ENCODE measurements at regions not wholly inside any gene's neighbourhood (a gene's known extent, or its start where the extent isn't known, plus 50 kb on each side); places are given as distances from the start of the nearest gene placed in this dataset.
"Not testable (repeated sequence)": the region's sequence is repeated elsewhere in the genome, so short reads cannot be mapped to it uniquely, and the experiment has no call there.

DNA sequence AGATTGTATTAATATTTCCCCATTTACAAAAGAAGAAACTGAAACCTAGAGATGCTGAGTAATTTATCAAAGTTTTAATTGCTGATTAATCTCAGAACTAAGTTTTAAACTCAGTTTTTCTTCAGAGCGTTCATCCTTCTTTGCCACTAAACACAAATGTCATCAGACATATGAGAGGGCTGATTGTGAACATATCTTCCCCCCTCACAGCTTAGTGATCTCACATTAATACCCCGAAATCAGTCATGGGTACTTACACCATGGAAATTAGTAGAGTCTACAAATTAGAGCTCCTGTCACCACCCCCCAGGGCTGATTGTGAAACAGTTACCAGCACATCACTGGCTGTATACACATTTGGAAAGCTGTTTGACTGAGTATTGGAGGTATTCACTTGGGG is 189.3 kb upstream of the SGO1 start:
- no peak for DNase-seq

DNA sequence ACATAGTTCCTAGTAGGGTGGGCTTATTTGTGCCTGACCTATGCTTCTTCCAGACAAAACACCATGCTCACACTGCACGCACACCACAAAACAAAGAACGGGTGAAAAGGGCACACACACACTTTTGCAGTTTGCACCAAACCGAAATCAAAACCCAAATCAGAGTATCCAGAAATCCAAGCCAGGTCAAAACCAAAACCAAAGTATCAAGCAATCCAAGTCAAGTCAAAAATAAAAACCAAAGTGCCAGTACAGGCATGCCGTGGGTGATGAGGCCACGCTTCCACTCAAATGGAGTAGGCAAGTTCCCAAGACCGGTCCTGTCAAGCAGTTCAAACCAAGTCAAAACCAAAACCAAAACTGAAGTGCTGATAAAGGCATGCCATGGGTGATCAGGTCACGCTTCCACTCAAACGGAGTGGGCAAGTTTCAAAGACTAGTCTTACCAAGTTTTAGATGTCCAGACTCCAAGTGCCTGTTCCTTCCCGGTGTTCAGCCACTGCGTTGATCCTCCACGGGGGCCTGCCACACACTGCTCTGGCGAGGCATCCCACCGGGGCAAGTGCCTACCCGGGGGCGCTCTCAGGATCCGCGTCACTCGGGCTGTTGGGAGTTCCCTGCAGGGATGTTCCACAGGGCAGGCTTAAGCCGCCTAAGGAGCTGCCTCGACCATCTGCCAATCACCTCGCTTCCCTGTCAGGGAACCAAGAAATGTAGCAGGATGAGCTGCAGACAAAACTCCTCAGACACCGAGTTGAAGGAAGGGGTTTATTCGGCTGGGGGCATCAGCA is 184.5 kb upstream of the SGO1 start:
- not testable (repeated sequence) for DNase-seq

DNA sequence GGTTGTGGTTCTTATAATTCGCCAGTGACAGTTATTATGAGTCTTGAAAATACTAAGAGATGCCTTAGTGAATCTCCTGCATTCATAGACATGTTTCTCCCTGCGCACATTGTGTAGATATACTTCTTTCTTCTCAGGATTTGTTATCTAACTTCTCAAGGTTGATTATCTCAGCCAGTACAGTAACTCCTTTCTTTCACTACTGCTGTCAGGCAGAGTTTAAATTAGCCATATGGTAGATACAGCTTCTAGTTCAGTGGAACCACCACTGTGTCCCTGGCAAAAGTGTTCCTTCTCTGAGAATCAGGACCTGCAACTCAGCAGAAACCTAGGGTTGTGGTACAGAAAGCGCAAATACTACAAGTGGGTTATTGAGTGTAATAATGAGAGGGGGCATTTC is 175.0 kb upstream of the SGO1 start:
- no peak for DNase-seq

- no peak for DNase-seq
These were observed 167.3 kb upstream of the SGO1 start for GRCh38 chr3:20353286-20353685.

DNA sequence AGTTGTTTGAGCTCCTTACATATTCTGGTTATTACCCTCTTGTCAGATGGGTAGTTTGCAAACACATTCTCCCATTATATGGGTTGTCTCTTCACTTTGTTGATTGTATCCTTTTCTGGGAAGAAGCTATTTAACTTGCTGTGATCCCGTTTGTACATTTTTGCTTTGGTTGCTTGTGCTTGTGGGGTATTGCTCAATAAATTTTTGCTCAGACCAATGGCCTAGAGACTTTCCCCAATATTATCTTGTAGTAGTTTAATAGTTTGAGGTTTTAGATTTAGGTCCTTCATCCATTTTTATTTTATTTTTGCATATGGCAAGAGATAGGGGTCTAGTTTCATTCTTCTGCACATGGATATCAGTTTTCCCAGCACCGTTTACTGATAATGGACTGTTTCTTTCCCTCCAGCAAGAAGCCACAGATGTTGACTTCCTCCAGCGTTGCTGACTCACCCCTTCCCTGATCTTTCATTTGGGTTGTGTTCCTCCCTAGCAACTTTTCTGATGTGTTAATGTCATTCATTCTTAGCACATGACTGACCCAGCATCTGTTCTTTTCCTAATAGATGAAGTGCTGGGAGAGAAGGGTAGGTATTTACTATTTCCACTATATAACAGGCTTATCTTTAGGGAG is 166.7 kb upstream of the SGO1 start:
- no peak for DNase-seq

DNA sequence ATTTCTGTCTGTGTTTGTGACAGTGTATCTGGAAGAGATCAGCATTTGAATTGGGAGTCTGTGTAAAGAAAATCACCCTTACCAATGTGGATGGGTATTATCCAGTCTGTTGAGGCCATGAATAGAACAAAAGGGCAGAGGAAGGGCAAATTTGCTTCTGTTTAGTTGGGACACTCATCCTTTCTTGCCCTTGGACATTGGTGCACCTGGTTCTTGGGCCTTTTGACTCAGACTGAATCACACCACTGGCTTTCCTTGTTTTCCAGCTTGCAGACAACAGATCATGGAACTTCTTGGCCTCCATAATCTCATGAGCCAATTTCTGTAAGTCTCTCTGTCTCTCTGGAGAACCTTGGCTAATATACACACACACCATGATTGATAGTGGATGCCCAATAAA is 164.4 kb upstream of the SGO1 start:
- DNase-seq = no peak

GRCh38 chr3:20346916-20347315 is 160.9 kb upstream of the SGO1 start:
- DNase-seq = no peak

GRCh38 chr3:20346369-20346768 is 160.4 kb upstream of the SGO1 start:
- no peak for DNase-seq

GRCh38 chr3:20344400-20344959 is 158.5 kb upstream of the SGO1 start:
- DNase-seq = no peak

GRCh38 chr3:20343790-20344189 is 157.8 kb upstream of the SGO1 start:
- no peak for DNase-seq

DNA sequence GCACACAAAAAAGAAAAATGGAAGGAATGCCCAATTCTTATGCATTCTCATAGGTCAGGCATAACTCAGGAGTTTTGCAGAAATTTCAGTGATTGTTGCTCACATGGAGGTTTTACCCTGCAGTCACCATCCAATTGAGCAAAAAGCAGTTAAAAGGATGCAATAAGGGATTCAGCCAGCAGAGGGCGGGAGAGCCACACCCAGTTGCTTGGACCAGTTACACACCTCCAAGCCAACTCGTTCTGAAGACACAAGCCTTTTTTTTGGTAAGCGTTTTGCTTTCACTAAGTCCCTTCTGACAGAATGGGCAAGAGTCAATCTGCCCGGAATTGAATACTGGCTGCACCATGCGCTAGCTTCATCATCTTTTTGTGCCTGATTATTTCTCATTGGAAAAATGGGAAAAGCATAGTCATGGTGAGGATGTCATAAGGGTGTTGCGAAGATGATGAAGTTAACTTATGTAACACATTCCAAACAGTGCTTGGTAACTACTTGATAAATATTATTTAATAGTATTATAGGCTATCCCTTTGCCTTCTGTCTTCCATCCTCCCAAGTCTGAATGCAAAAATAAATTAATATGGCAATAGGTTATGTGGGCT is 154.4 kb upstream of the SGO1 start:
- peak; percentile 5 for DNase-seq

GRCh38 chr3:20336572-20336971 is 150.6 kb upstream of the SGO1 start:
- DNase-seq = no peak

GRCh38 chr3:20334842-20335241 is 148.8 kb upstream of the SGO1 start:
- DNase-seq = no peak

- no peak for DNase-seq
These were observed 141.9 kb upstream of the SGO1 start for GRCh38 chr3:20327889-20328288.

DNA sequence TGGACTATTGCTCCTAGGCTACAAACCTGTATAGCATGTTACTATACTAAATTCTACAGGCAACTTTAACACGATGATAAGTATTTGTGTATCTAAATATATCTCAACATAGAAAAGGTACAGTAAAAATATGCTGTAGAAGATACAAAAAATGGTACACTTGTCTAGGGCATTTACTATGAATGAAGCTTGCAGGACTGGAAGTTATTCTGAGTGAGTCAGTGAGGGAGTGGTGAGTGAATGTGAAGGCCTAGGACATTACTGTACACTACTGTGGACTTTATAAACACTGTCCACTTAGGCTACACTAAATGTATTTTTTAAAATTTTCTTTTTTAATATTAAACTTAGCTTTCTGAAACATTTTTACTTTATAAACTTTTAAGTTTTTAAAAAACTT is 140.5 kb upstream of the SGO1 start:
- no peak for DNase-seq

GRCh38 chr3:20325563-20325962 is 139.6 kb upstream of the SGO1 start:
- DNase-seq = no peak

DNA sequence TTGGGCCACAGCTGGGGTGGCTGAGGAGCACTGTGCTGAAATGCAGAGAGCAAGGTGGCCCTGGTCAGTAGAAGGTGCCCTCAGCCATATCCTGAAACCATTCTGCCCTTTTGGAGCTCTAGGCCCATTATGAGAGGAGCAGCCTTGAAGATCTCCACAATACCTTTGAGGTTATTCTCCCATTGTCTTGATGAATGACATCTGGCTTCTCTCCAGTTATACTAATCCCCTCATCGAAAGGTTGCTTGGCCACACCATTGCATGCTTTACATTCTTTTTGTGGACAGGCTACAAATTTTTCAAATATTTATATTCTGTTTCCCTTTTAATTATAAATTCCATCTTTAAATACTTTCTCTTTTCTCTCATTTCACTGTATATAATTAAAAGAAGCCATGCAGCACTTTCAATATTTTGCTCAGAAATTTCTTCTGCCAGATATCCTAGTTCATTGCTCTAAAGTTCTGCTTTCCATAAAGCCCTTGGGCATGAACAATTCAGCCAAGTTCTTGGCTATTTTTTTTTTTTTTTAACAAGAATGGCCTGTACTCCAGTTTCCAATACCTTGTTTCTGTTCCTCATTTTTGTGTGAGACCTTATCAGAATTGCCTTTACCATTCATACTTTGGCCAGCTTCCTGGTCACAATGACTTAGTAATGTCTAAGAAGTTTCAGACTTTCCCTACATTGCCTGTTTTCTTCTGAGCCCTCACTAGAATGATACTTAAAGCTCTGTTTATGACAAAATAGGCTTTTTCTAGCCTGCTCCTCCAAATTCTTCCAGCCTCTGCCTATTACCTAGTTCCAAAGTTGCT is 138.9 kb upstream of the SGO1 start:
- no peak for DNase-seq

DNA sequence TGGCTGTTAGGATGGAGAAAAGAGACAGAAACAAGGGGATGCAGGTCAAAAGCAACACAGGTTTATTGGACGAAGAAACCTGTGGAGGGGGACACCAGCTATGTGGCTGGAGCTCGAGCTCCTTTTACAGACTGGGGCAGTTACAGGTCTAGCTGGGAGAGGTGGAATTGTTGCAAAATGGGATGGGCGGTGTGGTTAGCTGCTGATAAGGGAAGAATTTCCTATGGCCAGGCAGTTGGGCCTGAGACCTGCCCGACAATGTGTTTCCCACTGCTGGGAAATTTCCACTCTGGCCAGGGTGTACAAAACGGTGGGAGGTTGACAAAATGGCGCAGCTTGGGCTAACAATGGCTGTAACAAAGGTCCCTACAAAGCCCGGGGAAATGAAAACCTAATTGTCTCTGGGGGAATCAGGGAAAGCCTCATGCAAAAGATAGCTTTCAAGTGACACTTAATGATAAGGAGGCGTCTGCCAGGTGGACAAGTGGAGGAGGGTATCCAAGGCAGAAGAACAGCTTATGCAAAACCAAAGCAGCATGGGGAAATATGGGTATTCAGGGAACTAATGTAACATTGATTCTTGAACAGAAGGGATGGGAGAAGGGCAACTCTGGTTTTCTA is 137.4 kb upstream of the SGO1 start:
- DNase-seq = no peak

DNA sequence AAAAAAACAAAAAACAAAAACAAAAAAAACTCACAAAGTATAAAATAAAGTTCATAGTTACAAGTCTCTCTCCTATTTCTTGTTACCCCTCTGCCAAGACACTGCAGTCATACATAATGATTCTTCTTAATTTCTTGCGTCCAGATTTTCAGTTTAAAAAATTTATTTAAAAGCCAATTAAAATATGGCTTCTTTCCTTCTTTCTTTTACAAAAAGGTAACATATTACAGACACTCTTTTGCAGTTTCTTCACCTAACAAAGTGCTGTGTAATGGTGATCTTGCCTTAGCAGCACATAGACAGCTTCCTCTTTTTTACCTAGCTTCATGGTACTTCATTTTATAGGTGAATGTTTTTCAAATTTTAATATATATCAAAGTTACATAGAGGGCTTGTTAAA is 136.1 kb upstream of the SGO1 start:
- DNase-seq = no peak

- no peak for DNase-seq
These were observed 135.5 kb upstream of the SGO1 start for GRCh38 chr3:20321391-20322047.

- DNase-seq = no peak
These were observed 134.5 kb upstream of the SGO1 start for GRCh38 chr3:20320489-20320888.

- no peak for DNase-seq
These were observed 133.5 kb upstream of the SGO1 start for GRCh38 chr3:20319551-20319950.

All from NCI-H1417 treated with DMSO at 0.1 percent for 48 hours (cell line).